ENCODE measurements at regions not wholly inside any gene's neighbourhood (a gene's known extent, or its start where the extent isn't known, plus 50 kb on each side); places are given as distances from the start of the nearest gene placed in this dataset.
A peak's percentile ranks its signal among the peaks of the same experiment; 100 is the strongest.

- H3K27ac ChIP-seq, result no peak overlapping the region
- H3K36me3 ChIP-seq, result no peaks in the 10 kb centered on the region
- DNase-seq (ENCODE audit: low read depth in 1 of 2, low spot score in 1 of 2), result peak in 1 of 2 donors; percentile 88
- no peak overlapping the region for H3K4me3 ChIP-seq
- TF ChIP-seq, protein P1, sequence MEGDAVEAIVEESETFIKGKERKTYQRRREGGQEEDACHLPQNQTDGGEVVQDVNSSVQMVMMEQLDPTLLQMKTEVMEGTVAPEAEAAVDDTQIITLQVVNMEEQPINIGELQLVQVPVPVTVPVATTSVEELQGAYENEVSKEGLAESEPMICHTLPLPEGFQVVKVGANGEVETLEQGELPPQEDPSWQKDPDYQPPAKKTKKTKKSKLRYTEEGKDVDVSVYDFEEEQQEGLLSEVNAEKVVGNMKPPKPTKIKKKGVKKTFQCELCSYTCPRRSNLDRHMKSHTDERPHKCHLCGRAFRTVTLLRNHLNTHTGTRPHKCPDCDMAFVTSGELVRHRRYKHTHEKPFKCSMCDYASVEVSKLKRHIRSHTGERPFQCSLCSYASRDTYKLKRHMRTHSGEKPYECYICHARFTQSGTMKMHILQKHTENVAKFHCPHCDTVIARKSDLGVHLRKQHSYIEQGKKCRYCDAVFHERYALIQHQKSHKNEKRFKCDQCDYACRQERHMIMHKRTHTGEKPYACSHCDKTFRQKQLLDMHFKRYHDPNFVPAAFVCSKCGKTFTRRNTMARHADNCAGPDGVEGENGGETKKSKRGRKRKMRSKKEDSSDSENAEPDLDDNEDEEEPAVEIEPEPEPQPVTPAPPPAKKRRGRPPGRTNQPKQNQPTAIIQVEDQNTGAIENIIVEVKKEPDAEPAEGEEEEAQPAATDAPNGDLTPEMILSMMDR (IDR thresholded peaks at IDR 0.05; ENCODE audit: low read depth, low read length), result no peak
- H3K27me3 ChIP-seq, result no peaks in the 10 kb centered on the region
- no peaks in the 10 kb centered on the region for H3K4me1 ChIP-seq (ENCODE audit: low read depth)
- no peaks in the 10 kb centered on the region for H3K9me3 ChIP-seq (ENCODE audit: low read depth)
Measured at GRCh38 chr5:17147617-17148016, 69.8 kb upstream of the BASP1 start.

- H3K36me3 ChIP-seq, result no peaks in the 10 kb centered on the region
- DNase-seq (ENCODE audit: low read depth in 1 of 2, low spot score in 1 of 2), result no peak
- no peaks in the 10 kb centered on the region for H3K27me3 ChIP-seq
- H3K4me3 ChIP-seq, result no peak overlapping the region
- TF ChIP-seq, protein P1 (IDR thresholded peaks at IDR 0.05; ENCODE audit: low read depth, low read length), result no peak
- no peaks in the 10 kb centered on the region for H3K4me1 ChIP-seq (ENCODE audit: low read depth)
- H3K27ac ChIP-seq, result no peak overlapping the region
- no peaks in the 10 kb centered on the region for H3K9me3 ChIP-seq (ENCODE audit: low read depth)
Measured at GRCh38 chr5:17148481-17148880, 69.0 kb upstream of the BASP1 start.

GRCh38 chr5:17149786-17150185, 67.6 kb upstream of the BASP1 start:
- Histone ChIP-seq H3K27me3 (no peaks in the 10 kb centered on the region), H3K4me1 (ENCODE audit: low read depth) (peaks cover 7% of the 10 kb centered on the region), H3K36me3 (no peaks in the 10 kb centered on the region), H3K27ac (no peak overlapping the region), H3K9me3 (ENCODE audit: low read depth) (no peaks in the 10 kb centered on the region), H3K4me3 (no peak overlapping the region)
- no peak for DNase-seq (ENCODE audit: low read depth in 1 of 2, low spot score in 1 of 2)
- TF ChIP-seq, protein P1 (IDR thresholded peaks at IDR 0.05; ENCODE audit: low read depth, low read length), result no peak

- no peak for DNase-seq (ENCODE audit: low read depth in 1 of 2, low spot score in 1 of 2)
- no peak overlapping the region for H3K4me3 ChIP-seq
- TF ChIP-seq, protein P1 (IDR thresholded peaks at IDR 0.05; ENCODE audit: low read depth, low read length), result no peak
Measured at GRCh38 chr5:17150531-17150930, 66.9 kb upstream of the BASP1 start.

GRCh38 chr5:17151686-17152085, 65.7 kb upstream of the BASP1 start:
- no peak for DNase-seq (ENCODE audit: low read depth in 1 of 2, low spot score in 1 of 2)
- no peak overlapping the region for H3K4me3 ChIP-seq
- H3K27ac ChIP-seq, result no peak overlapping the region
- H3K27me3 ChIP-seq, result no peaks in the 10 kb centered on the region
- TF ChIP-seq, protein P1 (IDR thresholded peaks at IDR 0.05; ENCODE audit: low read depth, low read length), result no peak
- peaks cover 7% of the 10 kb centered on the region for H3K4me1 ChIP-seq (ENCODE audit: low read depth)
- no peaks in the 10 kb centered on the region for H3K36me3 ChIP-seq
- no peaks in the 10 kb centered on the region for H3K9me3 ChIP-seq (ENCODE audit: low read depth)

More at GRCh38 chr5:17150531-17150930, 66.9 kb upstream of the BASP1 start:
- Histone ChIP-seq H3K9me3 (ENCODE audit: low read depth) (no peaks in the 10 kb centered on the region), H3K27me3 (no peaks in the 10 kb centered on the region), H3K27ac (no peak overlapping the region), H3K36me3 (no peaks in the 10 kb centered on the region), H3K4me1 (ENCODE audit: low read depth) (peaks cover 7% of the 10 kb centered on the region)

Measured in cardiac muscle cell (in vitro differentiated cells and primary cell).